ENCODE measurements at regions not wholly inside any gene's neighbourhood (a gene's known extent, or its start where the extent isn't known, plus 50 kb on each side); places are given as distances from the start of the nearest gene placed in this dataset.
"Not testable (repeated sequence)": the region's sequence is repeated elsewhere in the genome, so short reads cannot be mapped to it uniquely, and the experiment has no call there.

DNA sequence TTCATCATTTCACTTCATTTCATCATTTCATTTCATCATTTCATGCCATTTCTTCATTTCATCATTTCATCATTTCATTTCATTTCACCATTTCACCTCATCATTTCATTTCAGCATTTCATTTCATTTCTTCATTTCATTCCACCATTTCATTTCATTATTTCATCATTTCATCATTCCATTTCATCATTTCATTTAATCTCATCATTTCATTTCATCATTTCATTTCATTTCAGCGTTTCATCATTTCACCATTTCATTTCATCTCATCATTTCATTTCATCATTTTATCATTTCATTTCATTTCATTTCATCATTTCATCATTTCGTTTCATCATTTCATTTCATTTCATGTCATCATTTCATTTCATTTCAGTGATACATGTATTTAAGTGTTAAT lies 492.2 kb downstream of the ZNF33B start:
- H3K27ac Mint-ChIP-seq, POLR2A ChIA-PET, H3K4me1 Mint-ChIP-seq, H3K4me3 Mint-ChIP-seq, DNase-seq, ATAC-seq: not testable (repeated sequence)
- H3K9me3 Mint-ChIP-seq = peaks cover 10 to 70% (median 38%) of the 10 kb centered on the region in 9 donors
- peaks cover 2 to 12% (median 9%) of the 10 kb centered on the region in 5 donors for H3K27me3 Mint-ChIP-seq
- H3K36me3 Mint-ChIP-seq = peaks cover 0 to 24% (median 2%) of the 10 kb centered on the region in 3 donors

DNA sequence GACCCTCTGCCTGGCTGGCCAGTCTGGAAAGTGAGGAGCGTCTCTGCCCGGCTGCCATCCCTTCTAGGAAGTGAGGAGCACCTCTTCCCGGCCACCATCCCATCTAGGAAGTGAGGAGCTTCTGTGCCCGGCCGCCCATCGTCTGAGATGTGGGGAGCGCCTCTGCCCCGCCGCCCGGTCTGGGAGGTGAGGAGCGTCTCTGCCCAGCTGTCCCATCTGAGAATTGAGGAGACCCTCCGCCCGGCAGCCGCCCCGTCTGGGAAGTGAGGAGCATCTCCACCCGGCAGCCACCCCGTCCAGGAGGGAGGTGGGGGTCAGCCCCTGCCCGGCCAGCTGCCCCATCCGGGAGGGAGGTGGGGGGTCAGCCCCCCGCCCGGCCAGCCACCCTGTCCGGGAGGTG lies 500.3 kb downstream of the ZNF33B start:
- H3K27ac Mint-ChIP-seq, POLR2A ChIA-PET, H3K27me3 Mint-ChIP-seq, ATAC-seq, DNase-seq, H3K4me1 Mint-ChIP-seq, H3K4me3 Mint-ChIP-seq: not testable (repeated sequence)
- Mint-ChIP-seq H3K9me3 (peaks cover 2 to 62% (median 21%) of the 10 kb centered on the region in 9 donors), H3K36me3 (peaks cover 0 to 18% (median 0%) of the 10 kb centered on the region in 3 donors)

DNA sequence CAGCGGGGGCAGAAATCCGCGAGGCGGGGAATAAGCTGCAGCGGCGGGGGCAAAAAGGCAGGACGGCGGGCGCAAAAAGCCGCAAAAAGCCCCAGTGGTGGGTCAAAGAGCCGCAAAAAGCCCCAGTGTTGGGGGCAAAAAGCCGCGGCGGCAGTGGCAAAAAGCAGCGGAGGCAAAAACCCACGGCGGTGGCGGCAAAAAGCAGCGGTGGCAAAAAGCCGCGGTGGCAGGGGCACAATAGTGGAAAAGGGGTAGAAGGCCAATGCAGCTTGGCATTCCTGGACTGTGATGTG lies 525.3 kb downstream of the ZNF33B start:
- ATAC-seq = no peak
- no peak overlapping the region for H3K4me3 Mint-ChIP-seq
- no peaks in the 10 kb centered on the region for H3K27me3 Mint-ChIP-seq
- no peaks in the 10 kb centered on the region for H3K4me1 Mint-ChIP-seq
- H3K36me3 Mint-ChIP-seq = peaks cover 0 to 5% (median 0%) of the 10 kb centered on the region in 3 donors
- no peak overlapping the region for H3K27ac Mint-ChIP-seq
- POLR2A ChIA-PET = no interaction called here
- no peak for DNase-seq
- H3K9me3 Mint-ChIP-seq = peaks cover 0 to 43% (median 10%) of the 10 kb centered on the region in 9 donors

DNA sequence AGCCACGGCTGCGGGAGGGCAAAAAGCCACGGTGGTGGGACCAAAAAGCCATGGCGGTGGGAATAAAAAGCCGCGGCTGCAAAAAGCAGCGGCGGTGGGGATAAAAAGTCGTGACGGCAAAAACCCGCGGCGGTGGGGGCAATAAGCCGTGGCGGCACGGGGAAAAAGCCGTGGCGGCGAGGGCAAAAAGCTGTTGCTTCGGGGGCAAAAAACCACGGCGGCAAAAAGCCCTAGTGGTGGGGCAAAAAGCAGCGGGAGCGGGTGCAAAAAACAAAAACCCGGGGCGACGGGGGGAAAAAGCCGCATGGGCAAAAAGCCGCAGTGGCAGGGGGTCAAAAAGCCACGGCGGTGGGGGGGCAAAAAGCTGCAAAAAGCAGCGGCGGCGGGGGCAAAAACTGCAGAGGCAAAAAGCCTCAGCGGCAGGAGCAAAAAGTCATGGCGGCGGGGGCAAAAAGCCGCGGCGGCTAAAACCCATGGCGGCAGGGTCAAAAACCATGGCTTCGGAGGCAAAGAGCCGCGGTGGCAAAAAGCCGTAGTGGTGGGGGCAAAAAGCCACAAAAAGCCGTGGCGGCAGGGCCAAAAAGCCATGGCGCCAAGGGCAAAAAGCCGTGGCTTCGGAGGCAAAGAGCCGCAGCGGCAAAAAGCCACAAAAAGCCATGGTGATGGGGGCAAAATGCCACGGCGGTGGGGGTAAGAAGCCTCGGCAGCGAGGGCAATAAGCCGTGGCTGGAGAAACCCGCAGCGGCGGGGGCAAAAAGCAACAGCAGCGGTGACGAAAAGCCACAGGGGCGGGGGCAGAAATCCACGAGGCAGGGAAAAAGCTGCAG lies 525.8 kb downstream of the ZNF33B start:
- Mint-ChIP-seq H3K9me3 (peaks cover 0 to 40% (median 10%) of the 10 kb centered on the region in 9 donors), H3K27ac (no peak overlapping the region), H3K36me3 (peaks cover 0 to 5% (median 0%) of the 10 kb centered on the region in 3 donors), H3K27me3 (no peaks in the 10 kb centered on the region), H3K4me1 (no peaks in the 10 kb centered on the region), H3K4me3 (no peak overlapping the region)
- POLR2A ChIA-PET = no interaction called here
- ATAC-seq (no peak), DNase-seq (no peak)

DNA sequence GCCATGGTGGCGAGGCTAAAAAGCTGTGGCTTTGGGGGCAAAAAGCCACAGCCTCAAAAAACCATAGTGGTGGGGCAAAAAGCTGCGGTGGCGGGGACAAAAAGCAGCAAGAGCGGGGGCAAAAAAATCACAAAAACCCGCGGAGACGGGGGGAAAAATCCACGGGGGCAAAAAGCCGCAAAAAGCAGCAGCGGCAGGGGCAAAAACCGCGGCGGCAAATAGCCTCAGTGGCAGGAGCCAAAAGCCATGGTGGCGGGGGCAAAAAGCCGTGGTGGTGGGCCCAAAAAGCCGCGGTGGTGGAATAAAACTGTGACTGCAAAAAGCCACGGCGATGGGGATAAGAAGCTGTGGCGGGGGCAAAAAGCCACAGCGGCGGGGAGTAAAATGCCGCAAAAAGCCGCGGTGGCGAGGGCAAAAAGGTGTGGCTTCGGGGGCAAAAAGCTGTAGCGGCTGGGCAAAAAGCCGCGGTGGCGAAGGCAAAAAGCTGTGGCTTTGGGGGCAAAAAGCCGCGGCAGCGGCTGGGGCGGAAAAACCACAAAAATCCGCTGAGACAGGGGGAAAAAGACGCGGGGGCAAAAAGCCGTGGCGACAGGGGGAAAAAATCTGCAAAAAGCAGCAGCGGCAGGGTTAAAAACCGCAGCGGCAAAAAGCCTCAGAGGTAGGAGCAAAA lies 526.6 kb downstream of the ZNF33B start:
- H3K27ac Mint-ChIP-seq = no peak overlapping the region
- H3K36me3 Mint-ChIP-seq = peaks cover 0 to 5% (median 0%) of the 10 kb centered on the region in 3 donors
- POLR2A ChIA-PET = no interaction called here
- no peak overlapping the region for H3K4me3 Mint-ChIP-seq
- H3K27me3 Mint-ChIP-seq = no peaks in the 10 kb centered on the region
- ATAC-seq = no peak
- DNase-seq = no peak
- H3K4me1 Mint-ChIP-seq = no peaks in the 10 kb centered on the region
- H3K9me3 Mint-ChIP-seq = peaks cover 0 to 38% (median 10%) of the 10 kb centered on the region in 9 donors

DNA sequence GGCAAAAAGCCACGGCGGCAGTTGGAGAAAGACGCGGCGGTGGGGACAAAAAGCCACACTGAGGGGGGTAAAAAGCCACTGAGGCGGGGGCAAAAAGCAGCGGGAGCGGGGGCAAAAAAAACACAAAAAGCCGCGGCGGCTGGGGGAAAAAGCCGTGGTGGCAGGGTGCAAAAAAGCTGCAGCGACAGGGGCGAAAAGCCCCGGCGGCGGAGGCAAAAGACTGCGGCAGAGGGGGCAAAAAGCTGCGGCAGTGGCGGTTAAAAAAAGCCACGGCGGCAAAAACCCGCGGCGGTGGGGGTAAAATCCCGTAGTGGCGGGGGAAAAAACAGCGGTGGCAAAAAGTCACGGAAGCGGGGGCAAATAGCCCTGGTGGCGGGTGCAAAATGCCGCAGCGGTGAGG lies 527.3 kb downstream of the ZNF33B start:
- H3K4me1 Mint-ChIP-seq = no peaks in the 10 kb centered on the region
- no peaks in the 10 kb centered on the region for H3K27me3 Mint-ChIP-seq
- no peak overlapping the region for H3K27ac Mint-ChIP-seq
- peaks cover 0 to 38% (median 15%) of the 10 kb centered on the region in 9 donors for H3K9me3 Mint-ChIP-seq
- POLR2A ChIA-PET = no interaction called here
- ATAC-seq (no peak), DNase-seq (no peak)
- peaks cover 0 to 5% (median 0%) of the 10 kb centered on the region in 3 donors for H3K36me3 Mint-ChIP-seq
- no peak overlapping the region for H3K4me3 Mint-ChIP-seq

All from naive thymus-derived CD8-positive, alpha-beta T cell (primary cell).